ENCODE measurements at regions not wholly inside any gene's neighbourhood (a gene's known extent, or its start where the extent isn't known, plus 50 kb on each side); places are given as distances from the start of the nearest gene placed in this dataset.

DNA sequence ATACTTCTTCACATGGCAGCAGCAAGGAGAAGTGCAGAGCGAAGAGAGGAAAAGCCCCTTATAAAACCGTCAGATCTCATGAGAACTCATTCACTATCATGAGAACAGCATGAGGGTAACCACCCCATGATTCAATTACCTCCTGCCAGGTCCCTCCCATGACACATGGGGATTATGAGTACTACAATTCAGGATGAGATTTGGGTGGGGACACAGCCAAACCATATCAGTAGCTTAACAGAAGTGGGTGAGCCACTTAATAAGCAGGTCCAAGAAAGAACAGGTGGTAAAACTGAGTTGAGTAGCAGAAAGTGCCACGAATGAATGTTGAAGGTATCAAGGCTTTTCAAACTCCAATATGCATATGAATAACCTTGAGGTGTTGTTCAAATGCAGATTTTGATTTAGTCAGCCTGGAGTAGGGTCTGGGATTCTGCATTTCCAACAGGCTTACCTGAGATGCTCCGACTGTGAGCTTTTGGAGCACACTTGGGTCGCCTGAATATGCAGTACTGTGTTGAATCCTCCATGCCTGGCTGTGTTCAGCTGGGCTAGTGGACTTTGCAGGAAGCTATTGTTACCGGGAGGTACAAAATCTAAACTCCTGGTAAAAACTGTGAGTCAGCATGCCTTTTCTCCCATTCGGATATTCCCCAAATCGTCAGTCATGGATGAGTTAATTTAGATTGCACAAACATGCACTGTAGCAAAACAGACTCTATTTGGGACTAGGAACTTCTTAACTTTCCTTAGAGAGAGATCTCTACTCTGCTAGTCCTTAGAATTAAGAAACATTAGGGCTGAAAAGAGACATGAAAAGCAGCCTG is 69.0 kb upstream of the PRKCQ start:
- in situ Hi-C loops (cut with HindIII; ENCODE audit: low sequenced_read_pairs), result no loop called here
- TF ChIP-seq, protein P1, sequence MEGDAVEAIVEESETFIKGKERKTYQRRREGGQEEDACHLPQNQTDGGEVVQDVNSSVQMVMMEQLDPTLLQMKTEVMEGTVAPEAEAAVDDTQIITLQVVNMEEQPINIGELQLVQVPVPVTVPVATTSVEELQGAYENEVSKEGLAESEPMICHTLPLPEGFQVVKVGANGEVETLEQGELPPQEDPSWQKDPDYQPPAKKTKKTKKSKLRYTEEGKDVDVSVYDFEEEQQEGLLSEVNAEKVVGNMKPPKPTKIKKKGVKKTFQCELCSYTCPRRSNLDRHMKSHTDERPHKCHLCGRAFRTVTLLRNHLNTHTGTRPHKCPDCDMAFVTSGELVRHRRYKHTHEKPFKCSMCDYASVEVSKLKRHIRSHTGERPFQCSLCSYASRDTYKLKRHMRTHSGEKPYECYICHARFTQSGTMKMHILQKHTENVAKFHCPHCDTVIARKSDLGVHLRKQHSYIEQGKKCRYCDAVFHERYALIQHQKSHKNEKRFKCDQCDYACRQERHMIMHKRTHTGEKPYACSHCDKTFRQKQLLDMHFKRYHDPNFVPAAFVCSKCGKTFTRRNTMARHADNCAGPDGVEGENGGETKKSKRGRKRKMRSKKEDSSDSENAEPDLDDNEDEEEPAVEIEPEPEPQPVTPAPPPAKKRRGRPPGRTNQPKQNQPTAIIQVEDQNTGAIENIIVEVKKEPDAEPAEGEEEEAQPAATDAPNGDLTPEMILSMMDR (IDR thresholded peaks at IDR 0.05; ENCODE audit: low read depth, low read length), result no peak
- DNase-seq (ENCODE audit: low read depth, low spot score), result no peak
- no peak overlapping the region for H3K4me3 ChIP-seq (ENCODE audit: low read depth, low read length)

DNA sequence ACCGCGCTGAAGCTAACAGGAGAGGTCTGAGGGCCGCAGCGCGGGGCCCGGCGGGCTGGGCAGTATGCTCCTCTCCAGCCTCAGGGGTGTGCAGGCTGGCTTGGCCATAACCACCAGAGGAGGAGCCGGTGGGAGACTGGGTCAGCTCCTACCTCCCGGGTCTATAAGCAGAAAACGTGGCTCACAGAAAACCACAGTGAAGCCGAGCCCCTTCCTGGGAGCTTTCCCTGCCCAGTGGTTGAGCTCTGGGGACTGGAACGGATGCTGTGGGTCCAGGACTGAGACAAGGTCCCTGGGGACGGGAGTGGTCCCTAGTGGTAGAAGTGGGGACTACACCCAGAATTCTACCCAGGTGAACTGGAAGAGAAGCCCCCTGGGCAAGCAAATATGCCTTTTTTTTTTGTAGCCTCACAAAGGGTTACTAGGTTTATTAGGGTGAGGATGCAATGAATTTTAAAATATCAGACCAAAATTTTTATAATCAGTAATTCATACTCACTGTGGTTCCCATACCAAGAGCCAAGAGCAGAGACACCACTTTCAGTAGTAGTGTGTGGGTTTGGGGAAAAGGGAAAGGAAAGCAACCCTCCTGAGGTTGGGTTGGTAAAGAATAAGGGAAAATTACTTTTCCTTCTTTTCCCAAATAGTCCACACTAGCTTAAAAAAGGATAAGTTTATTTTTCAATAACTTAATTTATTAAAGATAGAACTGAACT is 67.9 kb upstream of the PRKCQ start:
- TF ChIP-seq, protein P1 (IDR thresholded peaks at IDR 0.05; ENCODE audit: low read depth, low read length), result peak; percentile 70
- in situ Hi-C loops (cut with HindIII; ENCODE audit: low sequenced_read_pairs), result no loop called here
- no peak for DNase-seq (ENCODE audit: low read depth, low spot score)
- no peak overlapping the region for H3K4me3 ChIP-seq (ENCODE audit: low read depth, low read length)

DNA sequence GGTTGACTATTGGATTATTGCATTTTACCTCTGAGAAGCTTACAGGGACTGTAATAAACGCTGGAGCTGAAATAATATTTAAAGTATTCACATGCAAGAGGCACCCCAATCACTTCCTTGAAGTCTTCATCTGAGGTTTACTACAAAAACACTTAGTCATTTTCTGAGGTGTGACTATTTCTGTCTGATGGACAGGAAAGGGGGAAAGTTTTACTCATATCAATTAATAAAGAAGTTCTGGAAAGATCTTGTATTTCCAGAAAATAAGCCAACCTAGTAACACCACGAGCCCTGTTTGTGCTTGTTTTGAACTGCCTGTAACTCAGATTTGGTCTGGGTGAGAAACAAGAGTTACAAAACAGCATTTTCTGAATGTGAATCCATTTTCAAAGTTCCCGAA is 63.9 kb upstream of the PRKCQ start:
- DNase-seq (ENCODE audit: low read depth, low spot score), result no peak
- TF ChIP-seq, protein P1 (IDR thresholded peaks at IDR 0.05; ENCODE audit: low read depth, low read length), result no peak
- in situ Hi-C loops (cut with HindIII; ENCODE audit: low sequenced_read_pairs), result no loop called here

DNA sequence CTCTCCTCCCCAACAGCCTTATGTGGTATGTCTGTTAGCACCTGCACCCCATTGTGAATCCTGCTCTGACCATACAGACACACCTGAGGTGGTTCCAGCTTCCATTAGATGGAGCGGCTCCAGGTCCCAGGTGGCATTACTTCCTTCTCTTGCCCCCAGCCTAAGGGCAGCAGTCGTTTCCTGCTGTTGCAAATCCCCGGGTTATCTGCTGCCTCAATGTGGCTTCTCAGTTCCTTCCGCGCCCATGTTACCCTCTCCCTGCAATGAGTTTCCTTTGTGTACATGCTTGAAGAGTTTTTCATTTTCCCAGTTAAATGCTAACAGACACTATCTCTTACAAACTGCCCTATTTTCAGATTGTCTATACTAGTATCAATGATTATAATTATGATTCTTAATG is 62.8 kb upstream of the PRKCQ start:
- H3K4me3 ChIP-seq (ENCODE audit: low read depth, low read length), result no peak overlapping the region
- DNase-seq (ENCODE audit: low read depth, low spot score), result no peak
- TF ChIP-seq, protein P1 (IDR thresholded peaks at IDR 0.05; ENCODE audit: low read depth, low read length), result no peak
- in situ Hi-C loops (cut with HindIII; ENCODE audit: low sequenced_read_pairs), result no loop called here

More for the DNA sequence above, 63.9 kb upstream of the PRKCQ start:
- H3K4me3 ChIP-seq (ENCODE audit: low read depth, low read length), result no peak overlapping the region

DNA sequence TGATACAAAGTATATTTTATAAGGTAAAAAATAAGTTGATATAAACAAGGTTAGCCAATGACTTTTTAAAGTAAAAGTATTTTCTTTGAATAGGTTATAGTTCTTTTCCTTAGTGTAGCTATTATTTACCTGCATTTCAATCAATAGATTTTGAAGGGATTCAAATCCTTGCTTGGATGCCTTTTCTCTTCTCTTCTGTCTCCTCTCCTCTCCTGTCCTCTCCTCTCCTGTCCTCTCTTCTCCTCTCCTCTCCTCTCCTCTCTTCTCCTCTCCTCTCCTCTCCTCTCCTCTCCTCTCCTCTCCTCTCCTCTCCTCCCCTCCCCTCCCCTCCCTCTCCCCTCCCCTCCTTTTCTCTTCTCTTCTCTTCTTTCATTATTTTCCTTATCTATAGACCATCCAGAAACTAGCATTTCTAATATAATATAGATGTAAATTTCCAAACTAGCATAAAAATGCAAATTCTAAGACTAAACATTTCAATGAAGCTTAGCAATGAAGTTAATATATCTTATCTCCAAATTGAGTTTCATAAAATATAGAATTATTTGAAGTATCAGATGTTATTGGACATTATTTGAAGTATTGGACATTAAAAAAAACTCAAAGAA is 60.5 kb upstream of the PRKCQ start:
- TF ChIP-seq, protein P1 (IDR thresholded peaks at IDR 0.05; ENCODE audit: low read depth, low read length), result no peak
- DNase-seq (ENCODE audit: low read depth, low spot score), result no peak
- no peak overlapping the region for H3K4me3 ChIP-seq (ENCODE audit: low read depth, low read length)
- in situ Hi-C loops (cut with HindIII; ENCODE audit: low sequenced_read_pairs), result no loop called here

DNA sequence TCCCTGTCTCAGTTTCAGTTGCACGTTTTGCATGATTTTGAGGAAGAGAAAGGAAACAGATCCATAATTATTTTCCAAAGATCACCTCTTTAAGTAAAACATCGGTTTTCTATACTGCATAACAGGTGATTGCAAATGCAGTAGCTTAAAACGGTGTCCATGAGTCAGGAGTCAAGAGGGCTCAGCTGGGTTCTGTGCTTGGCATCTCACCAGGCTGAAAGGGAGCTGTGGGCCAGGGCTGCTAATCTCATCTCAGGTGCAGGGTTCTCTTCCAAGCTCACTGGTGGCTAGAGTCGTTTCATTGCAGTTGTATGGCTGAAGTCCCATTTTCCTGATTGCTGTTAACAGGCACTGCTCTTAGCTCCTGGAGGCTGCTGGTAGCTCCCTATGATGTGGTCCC is 57.0 kb upstream of the PRKCQ start:
- in situ Hi-C loops (cut with HindIII; ENCODE audit: low sequenced_read_pairs), result no loop called here
- no peak overlapping the region for H3K4me3 ChIP-seq (ENCODE audit: low read depth, low read length)
- DNase-seq (ENCODE audit: low read depth, low spot score), result no peak
- TF ChIP-seq, protein P1 (IDR thresholded peaks at IDR 0.05; ENCODE audit: low read depth, low read length), result no peak

Measured in astrocyte of the spinal cord (primary cell).